Psoas muscle (tissue), 7 donors: ENCODE measurements at regions not wholly inside any gene's neighbourhood (a gene's known extent, or its start where the extent isn't known, plus 50 kb on each side); places are given as distances from the start of the nearest gene placed in this dataset.

Source experiments
- ATAC-seq, 4 donors: fragments of 200-7000 bp; cut with Tn5 transposase; one replicate each; pipeline ENCODE4 v1.9.1; 2020; ENCODE audit warnings: moderate library complexity in 3 of 4, mild to moderate bottlenecking in 2 of 4
- DNase-seq, 2 donors: peaks; one replicate each; pipeline ENCODE4 v3.0.0-alpha.2; 2020
- H3K27ac ChIP-seq: fragments of 200-600 bp; one replicate; pipeline ENCODE4 v1.8.0; 2022
- H3K27me3 ChIP-seq, 3 donors: fragments of 200-600 bp in 1 of 3; one replicate each; pipeline versions ENCODE4 v1.6.1 to v1.8.0; 2013 to 2022; ENCODE audit warnings: low read length in 2 of 3, mild to moderate bottlenecking in 2 of 3, moderate library complexity in 1 of 3; ENCODE audit not compliant: insufficient read depth in 3 of 3
- H3K36me3 ChIP-seq, 2 donors: fragments of 200-600 bp in 1 of 2; one replicate each; pipeline versions ENCODE4 v1.6.1 to v1.8.0; 2013 to 2022; ENCODE audit warnings: low read depth in 1 of 2, mild to moderate bottlenecking in 1 of 2, moderate library complexity in 1 of 2; ENCODE audit not compliant: insufficient read depth in 1 of 2
- H3K4me1 ChIP-seq: fragments of 200-600 bp; one replicate; pipeline ENCODE4 v1.8.0; 2022
- H3K4me3 ChIP-seq: fragments of 200-600 bp; one replicate; pipeline ENCODE4 v1.8.0; 2022; ENCODE audit warnings: mild to moderate bottlenecking
- H3K9me3 ChIP-seq: fragments of 200-600 bp; one replicate; pipeline ENCODE4 v1.8.0; 2022
- WGBS, 3 donors: extraction: QIAGEN DNeasy Blood & Tissue Kit; methylation state at CpG; one replicate each; pipeline versions ENCODE4 v1.1.6 to v1.1.7; 2013; 5-methylcytosine and 5-hydroxymethylcytosine counted together
- intact Hi-C, 2 donors: fragments of 100-400 bp; cut with DNase I; formaldehyde crosslinking; loops; one replicate each; pipeline versions ENCODE4 v1.11.0 to v1.14.2; 2022
- TF ChIP-seq, protein P1 (sequence below): fragments of 200-600 bp; IDR thresholded peaks from one replicate; pipeline ENCODE4 v1.8.0; 2022; ENCODE audit warnings: antibody characterized with exemption
- donor health status: healthy with polysubstance abuse.
- donor health status: DM: no; HTN: no; CAD: no; lungs with moderate emphysema.
- donor health status: Bipolar disorder and iron deficiency.
- donor health status: healthy.
- donor health status: DM: yes; HTN: yes; CAD: no.
- donor health status: DM: no; HTN: no; CAD: no.
- donor health status: DM: yes; HTN: yes; CAD: no.

- ATAC-seq (no peak), DNase-seq (no peak)
- 88 to 91% (median 90%) methylated on average over 6 of the region's 6 CpGs for WGBS, 3 donors
- no peaks in the 10 kb centered on the region for H3K36me3 ChIP-seq
- H3K4me1 ChIP-seq, result no peaks in the 10 kb centered on the region
- peaks cover 3% of the 10 kb centered on the region for H3K9me3 ChIP-seq
- TF ChIP-seq, protein P1, sequence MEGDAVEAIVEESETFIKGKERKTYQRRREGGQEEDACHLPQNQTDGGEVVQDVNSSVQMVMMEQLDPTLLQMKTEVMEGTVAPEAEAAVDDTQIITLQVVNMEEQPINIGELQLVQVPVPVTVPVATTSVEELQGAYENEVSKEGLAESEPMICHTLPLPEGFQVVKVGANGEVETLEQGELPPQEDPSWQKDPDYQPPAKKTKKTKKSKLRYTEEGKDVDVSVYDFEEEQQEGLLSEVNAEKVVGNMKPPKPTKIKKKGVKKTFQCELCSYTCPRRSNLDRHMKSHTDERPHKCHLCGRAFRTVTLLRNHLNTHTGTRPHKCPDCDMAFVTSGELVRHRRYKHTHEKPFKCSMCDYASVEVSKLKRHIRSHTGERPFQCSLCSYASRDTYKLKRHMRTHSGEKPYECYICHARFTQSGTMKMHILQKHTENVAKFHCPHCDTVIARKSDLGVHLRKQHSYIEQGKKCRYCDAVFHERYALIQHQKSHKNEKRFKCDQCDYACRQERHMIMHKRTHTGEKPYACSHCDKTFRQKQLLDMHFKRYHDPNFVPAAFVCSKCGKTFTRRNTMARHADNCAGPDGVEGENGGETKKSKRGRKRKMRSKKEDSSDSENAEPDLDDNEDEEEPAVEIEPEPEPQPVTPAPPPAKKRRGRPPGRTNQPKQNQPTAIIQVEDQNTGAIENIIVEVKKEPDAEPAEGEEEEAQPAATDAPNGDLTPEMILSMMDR, result no peak
- intact Hi-C loops, result loop anchor here in 1 of 2 donors (10.0 kb wide), 1 partner anchor 77 kb away; no protein-coding TSS in a partner anchor
- no peak overlapping the region for H3K4me3 ChIP-seq
- no peak overlapping the region for H3K27ac ChIP-seq
- H3K27me3 ChIP-seq, result peaks cover 0 to 3% (median 0%) of the 10 kb centered on the region in 3 donors
These were observed 339.7 kb upstream of the B3GAT1 start for GRCh38 chr11:134751766-134752165.

GRCh38 chr11:134751031-134751585, 339.1 kb upstream of the B3GAT1 start:
- H3K27me3 ChIP-seq, result peaks cover 0 to 3% (median 0%) of the 10 kb centered on the region in 3 donors
- ATAC-seq (no peak), DNase-seq (no peak)
- no peaks in the 10 kb centered on the region for H3K36me3 ChIP-seq
- peaks cover 6% of the 10 kb centered on the region for H3K9me3 ChIP-seq
- intact Hi-C loops, result loop anchor here in 1 of 2 donors (10.0 kb wide), 1 partner anchor 76 kb away; no protein-coding TSS in a partner anchor
- WGBS, 3 donors, result 64 to 71% (median 64%) methylated on average over 8 of the region's 8 CpGs
- no peaks in the 10 kb centered on the region for H3K4me1 ChIP-seq
- TF ChIP-seq, protein P1, result no peak
- H3K27ac ChIP-seq, result no peak overlapping the region
- H3K4me3 ChIP-seq, result no peak overlapping the region

DNA sequence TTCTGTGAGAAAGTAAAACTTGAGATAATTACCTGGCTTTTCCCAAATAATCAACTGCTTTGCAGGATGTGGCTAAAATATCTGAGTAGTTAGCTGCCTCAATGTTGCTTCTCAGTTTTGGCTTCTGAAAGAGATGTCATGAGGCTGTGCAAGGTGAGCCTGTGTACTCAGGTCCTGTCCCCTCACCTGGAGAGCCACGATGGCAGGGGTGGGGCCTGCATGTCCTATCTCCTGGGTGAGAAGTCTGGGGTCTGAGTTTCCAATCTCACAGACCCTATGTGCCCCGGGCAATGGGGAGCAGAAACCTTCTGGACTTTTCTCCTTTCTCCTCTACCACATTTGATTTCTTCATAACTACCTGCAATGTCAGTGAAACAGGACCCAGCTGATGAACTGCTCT, 338.6 kb upstream of the B3GAT1 start:
- no peak overlapping the region for H3K27ac ChIP-seq
- no peak overlapping the region for H3K4me3 ChIP-seq
- intact Hi-C loops, result loop anchor here in 1 of 2 donors (10.0 kb wide), 1 partner anchor 76 kb away; no protein-coding TSS in a partner anchor
- ATAC-seq, result no peak
- no peaks in the 10 kb centered on the region for H3K36me3 ChIP-seq
- peaks cover 6% of the 10 kb centered on the region for H3K9me3 ChIP-seq
- no peak for DNase-seq
- no peaks in the 10 kb centered on the region for H3K4me1 ChIP-seq
- TF ChIP-seq, protein P1, result no peak
- H3K27me3 ChIP-seq, result peaks cover 0 to 3% (median 0%) of the 10 kb centered on the region in 3 donors
- 67 to 77% (median 70%) methylated on average over 2 of the region's 2 CpGs for WGBS, 3 donors

GRCh38 chr11:134749040-134749839, 337.2 kb upstream of the B3GAT1 start:
- peaks cover 6% of the 10 kb centered on the region for H3K9me3 ChIP-seq
- no peaks in the 10 kb centered on the region for H3K27me3 ChIP-seq
- intact Hi-C loops, result no loop called here
- H3K27ac ChIP-seq, result no peak overlapping the region
- H3K36me3 ChIP-seq, result no peaks in the 10 kb centered on the region
- DNase-seq, result no peak
- H3K4me3 ChIP-seq, result no peak overlapping the region
- WGBS, 3 donors, result 27 to 33% (median 32%) methylated on average over 5 of the region's 5 CpGs
- no peak for ATAC-seq
- no peaks in the 10 kb centered on the region for H3K4me1 ChIP-seq
- TF ChIP-seq, protein P1, result no peak
